ENCODE measurements at regions not wholly inside any gene's neighbourhood (a gene's known extent, or its start where the extent isn't known, plus 50 kb on each side); places are given as distances from the start of the nearest gene placed in this dataset.

- no peak for DNase-seq
Observed at GRCh38 chr10:105702211-105702610, 1061.1 kb downstream of the SORCS3 start.

GRCh38 chr10:105700218-105700617 lies 1059.1 kb downstream of the SORCS3 start:
- DNase-seq, result no peak

GRCh38 chr10:105699504-105699903 lies 1058.4 kb downstream of the SORCS3 start:
- DNase-seq, result no peak

- no peak for DNase-seq
Observed at GRCh38 chr10:105698592-105698991, 1057.5 kb downstream of the SORCS3 start.

GRCh38 chr10:105697290-105697780 lies 1056.2 kb downstream of the SORCS3 start:
- DNase-seq, result no peak

GRCh38 chr10:105691811-105692210 lies 1050.7 kb downstream of the SORCS3 start:
- no peak for DNase-seq

GRCh38 chr10:105682911-105683310 lies 1041.8 kb downstream of the SORCS3 start:
- no peak for DNase-seq

GRCh38 chr10:105681051-105681450 lies 1040.0 kb downstream of the SORCS3 start:
- no peak for DNase-seq

GRCh38 chr10:105679781-105680180 lies 1038.7 kb downstream of the SORCS3 start:
- no peak for DNase-seq

- no peak for DNase-seq
Observed at GRCh38 chr10:105675333-105675732, 1034.2 kb downstream of the SORCS3 start.

GRCh38 chr10:105674448-105674847 lies 1033.4 kb downstream of the SORCS3 start:
- DNase-seq, result no peak

GRCh38 chr10:105658696-105659095 lies 1017.6 kb downstream of the SORCS3 start:
- DNase-seq, result no peak

- no peak for DNase-seq
Observed at GRCh38 chr10:105656856-105657255, 1015.8 kb downstream of the SORCS3 start.

- DNase-seq, result no peak
Observed at GRCh38 chr10:105650306-105650705, 1009.2 kb downstream of the SORCS3 start.

GRCh38 chr10:105647354-105647753 lies 1006.3 kb downstream of the SORCS3 start:
- no peak for DNase-seq

GRCh38 chr10:105644978-105645377 lies 1003.9 kb downstream of the SORCS3 start:
- no peak for DNase-seq

GRCh38 chr10:105644559-105644958 lies 1003.5 kb downstream of the SORCS3 start:
- DNase-seq, result no peak

- no peak for DNase-seq
Observed at GRCh38 chr10:105644091-105644490, 1003.0 kb downstream of the SORCS3 start.

GRCh38 chr10:105643660-105644059 lies 1002.6 kb downstream of the SORCS3 start:
- DNase-seq, result no peak

- no peak for DNase-seq
Observed at GRCh38 chr10:105634281-105634680, 993.2 kb downstream of the SORCS3 start.

- no peak for DNase-seq
Observed at GRCh38 chr10:105615715-105616365, 974.8 kb downstream of the SORCS3 start.

- no peak for DNase-seq
Observed at GRCh38 chr10:105611244-105611798, 970.2 kb downstream of the SORCS3 start.

- DNase-seq, result no peak
Observed at GRCh38 chr10:105609451-105609850, 968.4 kb downstream of the SORCS3 start.

GRCh38 chr10:105605918-105606317 lies 964.8 kb downstream of the SORCS3 start:
- DNase-seq, result no peak

- DNase-seq, result no peak
Observed at GRCh38 chr10:105605104-105605503, 964.0 kb downstream of the SORCS3 start.

Measured in right hindlimb (tissue), 1 donor.